ENCODE measurements at regions not wholly inside any gene's neighbourhood (a gene's known extent, or its start where the extent isn't known, plus 50 kb on each side); places are given as distances from the start of the nearest gene placed in this dataset.
"Not testable (repeated sequence)": the region's sequence is repeated elsewhere in the genome, so short reads cannot be mapped to it uniquely, and the experiment has no call there.

DNA sequence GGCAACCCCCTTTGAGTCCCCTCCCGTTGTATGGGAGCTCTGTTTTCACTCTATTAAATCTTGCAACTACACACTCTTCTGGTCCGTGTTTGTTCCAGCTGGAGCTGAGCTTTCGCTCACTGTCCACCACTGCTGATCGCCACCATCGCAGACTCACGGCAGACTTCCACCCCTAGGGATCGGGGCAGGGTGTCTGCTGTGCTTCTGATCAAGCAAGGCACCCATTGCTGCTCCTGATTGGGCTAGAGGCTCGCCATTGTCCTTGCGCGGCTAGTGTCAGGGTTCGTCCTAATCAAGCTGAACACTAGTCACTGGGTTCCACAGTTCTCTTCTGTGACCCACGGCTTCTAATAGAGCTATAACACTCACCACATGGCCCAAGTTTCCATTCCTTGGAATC lies 442.8 kb downstream of the SLITRK1 start:
- FAIRE-seq; ATAC-seq; POLR2A ChIA-PET; H3K9me3 ChIP-seq; H3K4me1 ChIP-seq; H3K27ac ChIP-seq; DNase-seq (ENCODE audit: low read depth in 1 of 2, low spot score in 1 of 2); H3K4me2 ChIP-seq; CTCF ChIA-PET; H3K4me3 ChIP-seq: not testable (repeated sequence)
- 15% methylated on average over 7 of the region's 12 CpGs for WGBS (ENCODE audit: missing lambda C conversion rate)

DNA sequence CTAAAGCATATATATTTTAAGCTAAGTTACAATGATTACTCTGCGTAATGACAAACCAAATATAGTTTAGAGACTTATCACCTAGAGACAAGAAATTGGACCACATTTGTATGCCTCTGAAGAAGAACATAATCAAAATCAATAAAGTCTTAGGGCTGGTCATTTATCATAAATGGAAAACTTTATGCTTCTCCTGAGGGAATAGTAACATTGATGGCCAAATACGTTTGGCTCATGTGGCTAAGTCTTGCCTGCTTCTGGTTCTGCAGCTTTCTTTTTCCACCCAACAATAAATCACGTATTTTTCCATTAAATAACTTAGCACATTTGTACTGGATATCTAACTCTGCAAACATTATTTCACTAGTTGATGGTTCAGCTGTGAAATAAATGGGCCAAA lies 458.4 kb downstream of the SLITRK1 start:
- Histone ChIP-seq H3K4me1 (no peaks in the 10 kb centered on the region), H3K4me3 (no peak overlapping the region), H3K9me3 (no peaks in the 10 kb centered on the region), H3K27ac (no peak overlapping the region), H3K4me2 (no peak overlapping the region)
- FAIRE-seq (no peak), ATAC-seq (no peak), DNase-seq (ENCODE audit: low read depth in 1 of 2, low spot score in 1 of 2) (no peak)
- ChIA-PET POLR2A (no interaction called here), CTCF (no interaction called here)
- TF ChIP-seq RNF2 (IDR thresholded peaks at IDR 0.05; ENCODE audit: borderline replicate concordance, low read depth) = no peak
- TF ChIP-seq RCOR1 (IDR thresholded peaks at IDR 0.05; ENCODE audit: low read depth, low read length) = no peak
- TF ChIP-seq FOXS1 (CRISPR knock-in tag; IDR thresholded peaks at IDR 0.05) = no peak
- TF ChIP-seq HOXB13 (CRISPR knock-in tag; IDR thresholded peaks at IDR 0.05; ENCODE audit: low read depth) = no peak
- no peak for TF ChIP-seq POLR2A (IDR thresholded peaks at IDR 0.05; ENCODE audit: low read length)
- TF ChIP-seq, protein P1, sequence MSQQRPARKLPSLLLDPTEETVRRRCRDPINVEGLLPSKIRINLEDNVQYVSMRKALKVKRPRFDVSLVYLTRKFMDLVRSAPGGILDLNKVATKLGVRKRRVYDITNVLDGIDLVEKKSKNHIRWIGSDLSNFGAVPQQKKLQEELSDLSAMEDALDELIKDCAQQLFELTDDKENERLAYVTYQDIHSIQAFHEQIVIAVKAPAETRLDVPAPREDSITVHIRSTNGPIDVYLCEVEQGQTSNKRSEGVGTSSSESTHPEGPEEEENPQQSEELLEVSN (IDR thresholded peaks at IDR 0.05; ENCODE audit: borderline replicate concordance, low read depth) = no peak
- TF ChIP-seq KDM5A (IDR thresholded peaks at IDR 0.05) = no peak
- no peak for TF ChIP-seq SREBF2 (IDR thresholded peaks at IDR 0.05)
- no peak for TF ChIP-seq RARB (CRISPR knock-in tag; IDR thresholded peaks at IDR 0.05)
- no peak for TF ChIP-seq RAD21 (conservative IDR thresholded peaks at IDR 0.05 in 1 of 2, IDR thresholded peaks at IDR 0.05 in 1 of 2)
- TF ChIP-seq, protein P2, sequence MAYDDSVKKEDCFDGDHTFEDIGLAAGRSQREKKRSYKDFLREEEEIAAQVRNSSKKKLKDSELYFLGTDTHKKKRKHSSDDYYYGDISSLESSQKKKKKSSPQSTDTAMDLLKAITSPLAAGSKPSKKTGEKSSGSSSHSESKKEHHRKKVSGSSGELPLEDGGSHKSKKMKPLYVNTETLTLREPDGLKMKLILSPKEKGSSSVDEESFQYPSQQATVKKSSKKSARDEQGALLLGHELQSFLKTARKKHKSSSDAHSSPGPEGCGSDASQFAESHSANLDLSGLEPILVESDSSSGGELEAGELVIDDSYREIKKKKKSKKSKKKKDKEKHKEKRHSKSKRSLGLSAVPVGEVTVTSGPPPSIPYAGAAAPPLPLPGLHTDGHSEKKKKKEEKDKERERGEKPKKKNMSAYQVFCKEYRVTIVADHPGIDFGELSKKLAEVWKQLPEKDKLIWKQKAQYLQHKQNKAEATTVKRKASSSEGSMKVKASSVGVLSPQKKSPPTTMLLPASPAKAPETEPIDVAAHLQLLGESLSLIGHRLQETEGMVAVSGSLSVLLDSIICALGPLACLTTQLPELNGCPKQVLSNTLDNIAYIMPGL (CRISPR knock-in tag; IDR thresholded peaks at IDR 0.05; ENCODE audit: borderline replicate concordance) = no peak
- TF ChIP-seq SMC3 (IDR thresholded peaks at IDR 0.05) = no peak
- TF ChIP-seq, protein P3, sequence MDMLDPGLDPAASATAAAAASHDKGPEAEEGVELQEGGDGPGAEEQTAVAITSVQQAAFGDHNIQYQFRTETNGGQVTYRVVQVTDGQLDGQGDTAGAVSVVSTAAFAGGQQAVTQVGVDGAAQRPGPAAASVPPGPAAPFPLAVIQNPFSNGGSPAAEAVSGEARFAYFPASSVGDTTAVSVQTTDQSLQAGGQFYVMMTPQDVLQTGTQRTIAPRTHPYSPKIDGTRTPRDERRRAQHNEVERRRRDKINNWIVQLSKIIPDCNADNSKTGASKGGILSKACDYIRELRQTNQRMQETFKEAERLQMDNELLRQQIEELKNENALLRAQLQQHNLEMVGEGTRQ (IDR thresholded peaks at IDR 0.05) = no peak
- TF ChIP-seq MAZ (IDR thresholded peaks at IDR 0.05; ENCODE audit: borderline replicate concordance, low read depth, low read length) = no peak
- TF ChIP-seq, protein P4, sequence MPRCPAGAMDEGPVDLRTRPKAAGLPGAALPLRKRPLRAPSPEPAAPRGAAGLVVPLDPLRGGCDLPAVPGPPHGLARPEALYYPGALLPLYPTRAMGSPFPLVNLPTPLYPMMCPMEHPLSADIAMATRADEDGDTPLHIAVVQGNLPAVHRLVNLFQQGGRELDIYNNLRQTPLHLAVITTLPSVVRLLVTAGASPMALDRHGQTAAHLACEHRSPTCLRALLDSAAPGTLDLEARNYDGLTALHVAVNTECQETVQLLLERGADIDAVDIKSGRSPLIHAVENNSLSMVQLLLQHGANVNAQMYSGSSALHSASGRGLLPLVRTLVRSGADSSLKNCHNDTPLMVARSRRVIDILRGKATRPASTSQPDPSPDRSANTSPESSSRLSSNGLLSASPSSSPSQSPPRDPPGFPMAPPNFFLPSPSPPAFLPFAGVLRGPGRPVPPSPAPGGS (IDR thresholded peaks at IDR 0.05) = no peak
- TF ChIP-seq HEYL (CRISPR knock-in tag; IDR thresholded peaks at IDR 0.05) = no peak
- no peak for TF ChIP-seq CBX2 (IDR thresholded peaks at IDR 0.05; ENCODE audit: borderline replicate concordance, low read depth)
- TF ChIP-seq RFX5 (IDR thresholded peaks at IDR 0.05) = no peak
- no peak for TF ChIP-seq BHLHE40 (IDR thresholded peaks at IDR 0.05; ENCODE audit: low read depth, low read length)
- TF ChIP-seq CBX8 (IDR thresholded peaks at IDR 0.05) = no peak
- 29% methylated on average over 3 of the region's 3 CpGs for WGBS (ENCODE audit: missing lambda C conversion rate)

DNA sequence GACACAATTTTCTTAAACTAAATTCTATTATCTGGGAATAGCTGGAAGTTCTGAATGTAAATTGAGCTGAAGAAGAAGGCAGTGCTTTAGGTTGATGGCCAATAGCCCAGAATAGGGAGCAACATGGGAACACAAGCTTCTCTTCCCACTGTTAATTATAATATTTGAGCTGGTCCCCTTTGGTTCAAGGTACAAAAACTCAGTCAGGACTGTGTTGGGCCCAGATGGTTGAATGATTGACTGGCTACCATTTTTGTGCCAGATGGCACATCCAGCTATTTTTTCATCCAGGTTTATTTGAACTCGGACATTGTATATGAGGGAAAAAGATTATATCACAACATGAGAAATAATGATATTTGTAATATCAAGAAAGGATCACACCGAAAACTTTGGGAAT lies 458.9 kb downstream of the SLITRK1 start:
- Histone ChIP-seq H3K9me3 (no peaks in the 10 kb centered on the region), H3K4me2 (no peak overlapping the region), H3K4me1 (no peaks in the 10 kb centered on the region), H3K27ac (no peak overlapping the region), H3K4me3 (no peak overlapping the region)
- FAIRE-seq (no peak), DNase-seq (ENCODE audit: low read depth in 1 of 2, low spot score in 1 of 2) (no peak), ATAC-seq (no peak)
- WGBS (ENCODE audit: missing lambda C conversion rate) = 53% methylated on average over 2 of the region's 2 CpGs
- TF ChIP-seq NPAS2 (CRISPR knock-in tag; IDR thresholded peaks at IDR 0.05; ENCODE audit: borderline replicate concordance) (no peak), CBX2 (IDR thresholded peaks at IDR 0.05; ENCODE audit: borderline replicate concordance, low read depth) (no peak), FOSB (CRISPR knock-in tag; IDR thresholded peaks at IDR 0.05) (no peak), POLR2A (IDR thresholded peaks at IDR 0.05; ENCODE audit: low read length) (no peak), EP300 (IDR thresholded peaks at IDR 0.05) (no peak), SREBF2 (IDR thresholded peaks at IDR 0.05) (no peak), ZNF302 (CRISPR knock-in tag; IDR thresholded peaks at IDR 0.05) (no peak), BHLHE40 (IDR thresholded peaks at IDR 0.05; ENCODE audit: low read depth, low read length) (no peak), CEBPB (IDR thresholded peaks at IDR 0.05) (no peak)
- TF ChIP-seq, protein P5, sequence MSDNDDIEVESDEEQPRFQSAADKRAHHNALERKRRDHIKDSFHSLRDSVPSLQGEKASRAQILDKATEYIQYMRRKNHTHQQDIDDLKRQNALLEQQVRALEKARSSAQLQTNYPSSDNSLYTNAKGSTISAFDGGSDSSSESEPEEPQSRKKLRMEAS (IDR thresholded peaks at IDR 0.05) = no peak
- TF ChIP-seq, protein P6, sequence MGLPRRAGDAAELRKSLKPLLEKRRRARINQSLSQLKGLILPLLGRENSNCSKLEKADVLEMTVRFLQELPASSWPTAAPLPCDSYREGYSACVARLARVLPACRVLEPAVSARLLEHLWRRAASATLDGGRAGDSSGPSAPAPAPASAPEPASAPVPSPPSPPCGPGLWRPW (IDR thresholded peaks at IDR 0.05) = no peak
- ChIA-PET POLR2A (no interaction called here), CTCF (no interaction called here)

Data from A549 (cell line).